ENCODE measurements at regions not wholly inside any gene's neighbourhood (a gene's known extent, or its start where the extent isn't known, plus 50 kb on each side); places are given as distances from the start of the nearest gene placed in this dataset.

DNA sequence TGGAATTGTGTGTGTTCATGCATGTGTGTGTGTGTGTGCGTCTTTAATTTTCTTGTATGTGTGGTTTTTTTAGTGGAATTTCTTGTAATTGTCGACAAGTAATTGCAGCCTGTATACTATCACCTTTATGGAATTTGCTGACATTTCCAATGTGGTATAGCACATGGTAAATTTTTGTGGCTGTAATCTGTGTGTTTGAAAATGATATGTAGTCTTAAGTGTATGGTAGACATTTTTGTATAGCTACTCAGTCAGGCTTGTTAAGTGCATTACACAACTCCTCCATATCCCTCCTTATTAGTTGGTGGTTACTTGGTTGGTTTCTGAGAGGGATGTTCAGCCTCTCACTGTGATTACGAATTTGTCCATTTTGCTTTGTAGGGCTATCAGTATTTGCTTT, 384.5 kb upstream of the HSF2 start:
- ATAC-seq (ENCODE audit: low FRiP score) (no peak), DNase-seq (ENCODE audit: low spot score) (no peak)
- TF ChIP-seq, protein P1, sequence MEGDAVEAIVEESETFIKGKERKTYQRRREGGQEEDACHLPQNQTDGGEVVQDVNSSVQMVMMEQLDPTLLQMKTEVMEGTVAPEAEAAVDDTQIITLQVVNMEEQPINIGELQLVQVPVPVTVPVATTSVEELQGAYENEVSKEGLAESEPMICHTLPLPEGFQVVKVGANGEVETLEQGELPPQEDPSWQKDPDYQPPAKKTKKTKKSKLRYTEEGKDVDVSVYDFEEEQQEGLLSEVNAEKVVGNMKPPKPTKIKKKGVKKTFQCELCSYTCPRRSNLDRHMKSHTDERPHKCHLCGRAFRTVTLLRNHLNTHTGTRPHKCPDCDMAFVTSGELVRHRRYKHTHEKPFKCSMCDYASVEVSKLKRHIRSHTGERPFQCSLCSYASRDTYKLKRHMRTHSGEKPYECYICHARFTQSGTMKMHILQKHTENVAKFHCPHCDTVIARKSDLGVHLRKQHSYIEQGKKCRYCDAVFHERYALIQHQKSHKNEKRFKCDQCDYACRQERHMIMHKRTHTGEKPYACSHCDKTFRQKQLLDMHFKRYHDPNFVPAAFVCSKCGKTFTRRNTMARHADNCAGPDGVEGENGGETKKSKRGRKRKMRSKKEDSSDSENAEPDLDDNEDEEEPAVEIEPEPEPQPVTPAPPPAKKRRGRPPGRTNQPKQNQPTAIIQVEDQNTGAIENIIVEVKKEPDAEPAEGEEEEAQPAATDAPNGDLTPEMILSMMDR (IDR thresholded peaks at IDR 0.05): no peak

DNA sequence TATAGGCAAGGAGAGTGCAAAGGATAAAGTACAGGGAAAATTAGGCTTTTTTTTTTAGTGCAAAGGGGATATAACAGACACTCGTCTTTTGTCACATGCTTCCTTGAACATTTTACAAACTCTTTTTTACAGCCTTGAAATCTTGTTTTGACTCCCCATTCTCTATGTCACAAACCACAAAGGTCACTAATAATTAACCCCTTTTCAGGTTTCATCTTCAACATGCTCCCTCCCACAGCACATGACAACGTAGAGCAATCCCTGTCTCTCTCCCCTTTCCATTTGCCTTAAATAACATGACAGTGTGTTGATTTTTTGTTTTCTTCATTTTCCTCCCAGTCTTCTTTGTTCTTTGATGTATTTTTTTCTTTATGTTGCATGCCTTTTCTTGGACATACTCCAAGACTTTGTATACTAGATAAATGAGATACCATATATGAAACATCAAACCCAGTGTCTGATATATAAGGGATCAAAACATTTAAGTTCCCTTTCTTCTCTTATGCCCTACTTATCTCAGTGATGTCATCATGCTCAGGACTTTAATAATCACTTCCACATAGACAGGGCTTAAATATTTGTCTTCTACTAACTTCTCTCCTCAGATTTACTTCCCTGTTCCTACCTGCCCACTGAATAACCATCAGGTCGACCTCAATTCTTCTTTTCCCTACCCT, 378.7 kb upstream of the HSF2 start:
- DNase-seq (ENCODE audit: low spot score): no peak
- ATAC-seq (ENCODE audit: low FRiP score): no peak
- TF ChIP-seq, protein P1 (IDR thresholded peaks at IDR 0.05): no peak

DNA sequence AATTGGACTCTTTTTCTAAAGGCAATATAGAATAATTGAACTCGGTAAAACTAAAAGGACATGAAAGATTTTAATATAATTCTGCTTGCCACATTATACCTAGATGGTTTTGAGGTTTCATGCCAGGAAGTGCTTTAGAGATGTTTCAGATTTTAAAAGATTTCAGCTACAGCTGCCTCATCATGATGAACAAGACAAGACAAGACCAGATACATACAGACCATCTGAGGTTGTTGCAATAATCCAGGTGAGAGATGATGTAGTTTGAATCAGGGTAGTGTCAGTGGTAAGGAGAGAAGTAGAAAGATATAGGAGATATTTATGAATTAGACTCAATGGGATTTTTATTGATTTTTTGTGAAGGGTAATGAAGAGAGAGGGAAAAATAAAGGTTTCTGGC, 374.3 kb upstream of the HSF2 start:
- TF ChIP-seq, protein P1 (IDR thresholded peaks at IDR 0.05): no peak
- DNase-seq (ENCODE audit: low spot score) (no peak), ATAC-seq (ENCODE audit: low FRiP score) (no peak)

DNA sequence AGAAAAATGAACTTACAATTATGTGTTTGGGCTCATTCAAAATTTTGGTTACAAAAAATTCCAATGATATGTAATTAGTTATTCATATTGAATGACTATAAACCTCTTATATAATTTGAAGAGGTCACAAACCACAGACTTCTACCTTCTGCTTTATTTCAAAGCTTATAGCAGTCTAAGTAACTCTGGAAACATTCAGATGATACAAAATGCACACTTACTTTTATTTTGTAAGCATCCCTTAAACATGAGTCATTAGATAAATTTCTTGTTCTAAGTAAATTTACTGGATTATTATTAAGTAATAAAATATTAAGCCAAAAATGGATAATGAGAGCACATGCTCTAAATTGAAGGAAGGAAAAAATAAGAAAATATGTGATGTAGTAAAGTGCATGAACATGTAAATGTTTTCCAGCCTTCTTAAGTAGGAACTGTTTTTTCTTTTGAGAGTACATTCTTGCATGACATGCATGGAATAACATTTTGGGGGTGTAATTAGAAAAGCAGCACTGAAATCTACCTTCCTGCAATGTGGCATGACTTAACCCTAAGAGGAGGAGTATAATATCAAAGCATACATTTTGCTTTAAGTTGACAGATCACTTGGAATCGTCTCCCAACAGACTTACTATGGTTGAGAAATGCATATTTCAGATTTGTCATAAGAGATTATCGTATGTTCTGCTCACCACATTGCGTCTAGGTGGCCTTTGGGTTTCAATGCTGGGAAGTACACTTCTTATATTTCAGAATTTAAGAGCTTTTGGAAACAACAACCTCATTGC, 372.7 kb upstream of the HSF2 start:
- TF ChIP-seq, protein P1 (IDR thresholded peaks at IDR 0.05): no peak
- ATAC-seq (ENCODE audit: low FRiP score) (peak; percentile 66), DNase-seq (ENCODE audit: low spot score) (no peak)

DNA sequence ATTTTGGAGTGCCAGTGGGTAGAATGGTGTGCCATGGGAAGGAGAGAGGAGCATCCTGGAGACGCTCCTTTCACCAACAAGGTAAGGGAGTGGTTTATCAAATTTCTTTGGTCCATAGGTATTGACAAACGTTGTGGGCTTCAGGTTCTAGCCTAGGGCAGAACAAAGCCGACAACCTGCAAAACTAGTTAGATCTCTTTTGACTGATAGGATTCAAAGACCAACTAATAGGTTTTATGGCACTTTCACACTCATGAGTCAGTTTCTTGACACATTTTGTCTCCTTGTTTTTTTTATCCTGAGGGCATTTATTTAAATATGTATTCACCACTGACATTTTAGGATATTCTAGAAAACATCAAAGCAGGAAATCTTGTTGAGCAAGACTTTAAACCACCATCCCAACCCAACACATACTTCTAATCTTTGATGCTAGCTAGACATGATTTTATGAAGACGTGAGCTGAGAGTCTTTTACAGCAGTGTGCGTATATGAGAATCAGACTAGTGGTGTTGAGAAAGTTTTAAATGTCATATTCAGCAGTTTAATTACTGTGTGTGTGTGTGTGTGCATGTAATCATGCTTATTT, 370.4 kb upstream of the HSF2 start:
- TF ChIP-seq, protein P1 (IDR thresholded peaks at IDR 0.05): no peak
- no peak for DNase-seq (ENCODE audit: low spot score)
- ATAC-seq (ENCODE audit: low FRiP score): no peak

DNA sequence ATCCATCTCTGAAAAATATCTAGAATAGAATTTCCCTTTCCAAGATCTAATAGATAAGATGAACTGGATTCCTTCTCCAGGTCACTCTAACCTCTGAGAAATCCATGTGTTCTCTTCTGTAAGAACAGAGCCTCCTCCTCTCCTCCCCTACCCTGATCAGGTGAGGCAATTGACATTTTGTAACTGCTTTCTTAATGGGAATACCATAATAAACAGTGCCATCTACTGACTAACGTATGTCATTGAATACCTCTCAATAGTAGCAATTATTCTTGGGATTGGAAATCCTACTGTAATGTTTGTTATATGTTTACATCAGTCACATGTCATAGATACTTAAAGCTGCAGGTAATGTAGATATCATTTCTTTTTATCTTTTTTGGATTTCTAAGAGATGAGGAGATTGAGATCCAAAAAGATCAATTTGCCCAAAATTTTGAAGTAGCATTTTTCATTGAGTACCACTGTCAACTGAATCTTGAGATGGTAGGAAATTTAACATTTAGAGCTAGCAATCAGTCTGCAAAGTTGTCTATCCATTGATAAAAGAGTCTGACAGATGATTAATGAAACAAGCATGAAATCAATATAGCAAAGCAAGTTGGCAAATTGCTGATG, 365.8 kb upstream of the HSF2 start:
- no peak for DNase-seq (ENCODE audit: low spot score)
- ATAC-seq (ENCODE audit: low FRiP score): peak; percentile 86
- TF ChIP-seq, protein P1 (IDR thresholded peaks at IDR 0.05): no peak

Data from omental fat pad (tissue), 3 donors.